NCI-H1092 (cell line): ENCODE measurements at regions not wholly inside any gene's neighbourhood (a gene's known extent, or its start where the extent isn't known, plus 50 kb on each side); places are given as distances from the start of the nearest gene placed in this dataset.
A peak's percentile ranks its signal among the peaks of the same experiment; 100 is the strongest.
"Not testable (repeated sequence)": the region's sequence is repeated elsewhere in the genome, so short reads cannot be mapped to it uniquely, and the experiment has no call there.

ENCODE experiments used
- DNase-seq: peaks from one replicate; lab custom pipeline; 2025; lab: John Stamatoyannopoulos, UW

- DNase-seq: peak; percentile 25
Observed at GRCh38 chr16:48680881-48681280, 70.9 kb upstream of the N4BP1 start.

GRCh38 chr16:48676836-48677235, 66.9 kb upstream of the N4BP1 start:
- no peak for DNase-seq

GRCh38 chr16:48668184-48668583, 58.2 kb upstream of the N4BP1 start:
- DNase-seq: not testable (repeated sequence)

DNA sequence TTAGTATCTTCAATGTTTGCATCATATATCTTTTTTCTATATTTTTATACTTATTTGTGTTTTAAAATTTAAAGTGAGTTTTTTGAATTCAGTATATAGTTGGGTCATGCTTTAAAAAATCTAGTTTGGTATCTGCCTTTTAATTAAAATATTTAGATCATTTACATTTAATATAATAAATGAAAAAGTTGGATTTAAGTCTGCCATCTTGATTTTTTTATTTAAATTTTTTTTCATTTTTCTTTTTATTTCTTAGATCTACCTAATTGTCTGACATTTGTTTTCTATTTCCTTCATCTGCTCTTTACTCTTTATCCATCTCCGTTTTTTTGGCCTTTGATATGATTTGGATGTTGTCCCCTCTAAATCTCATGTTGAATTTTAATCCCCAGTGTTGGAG, 50.0 kb upstream of the N4BP1 start:
- DNase-seq: no peak
